Neutrophil (primary cell): ENCODE measurements at regions not wholly inside any gene's neighbourhood (a gene's known extent, or its start where the extent isn't known, plus 50 kb on each side); places are given as distances from the start of the nearest gene placed in this dataset.

Experiments used
- H3K27ac ChIP-seq: fragments of 200-600 bp; sonication (generic); 2 replicates; pipeline ENCODE4 v1.5.1; 2016; ENCODE audit warnings: mild to moderate bottlenecking, moderate library complexity
- H3K27me3 ChIP-seq: fragments of 200-600 bp; sonication (generic); 2 replicates; pipeline ENCODE4 v1.6.0; 2016; ENCODE audit warnings: mild to moderate bottlenecking
- H3K36me3 ChIP-seq: fragments of 200-600 bp; sonication (generic); 2 replicates; pipeline ENCODE4 v1.5.1; 2017
- H3K4me1 ChIP-seq, 2 experiments: fragments of 200-600 bp in 1 of 2; sonication (generic) in 1 of 2; 1 replicate in 1 of 2; 2 replicates in 1 of 2; pipeline versions ENCODE4 v1.5.1 to v1.6.1; 2013 to 2016; ENCODE audit warnings: low read depth in 1 of 2, low read length in 1 of 2, mild to moderate bottlenecking in 1 of 2, moderate library complexity in 1 of 2; ENCODE audit not compliant: control insufficient read depth in 1 of 2, insufficient read depth in 1 of 2
- H3K4me3 ChIP-seq, 2 experiments: fragments of 200-600 bp in 1 of 2; sonication (generic) in 1 of 2; 1 replicate in 1 of 2; 2 replicates in 1 of 2; pipeline ENCODE4 v1.5.1; 2013 to 2016; ENCODE audit warnings: low read depth in 1 of 2, low read length in 1 of 2, mild to moderate bottlenecking in 1 of 2, moderate library complexity in 1 of 2
- H3K9me3 ChIP-seq: fragments of 200-600 bp; sonication (generic); 2 replicates; pipeline ENCODE4 v1.5.1; 2016
- TF ChIP-seq, protein P1 (sequence below): fragments of 200-600 bp; sonication (generic); IDR thresholded peaks from 2 replicates; pipeline ENCODE4 v1.5.1; 2016; ENCODE audit warnings: antibody characterized with exemption

DNA sequence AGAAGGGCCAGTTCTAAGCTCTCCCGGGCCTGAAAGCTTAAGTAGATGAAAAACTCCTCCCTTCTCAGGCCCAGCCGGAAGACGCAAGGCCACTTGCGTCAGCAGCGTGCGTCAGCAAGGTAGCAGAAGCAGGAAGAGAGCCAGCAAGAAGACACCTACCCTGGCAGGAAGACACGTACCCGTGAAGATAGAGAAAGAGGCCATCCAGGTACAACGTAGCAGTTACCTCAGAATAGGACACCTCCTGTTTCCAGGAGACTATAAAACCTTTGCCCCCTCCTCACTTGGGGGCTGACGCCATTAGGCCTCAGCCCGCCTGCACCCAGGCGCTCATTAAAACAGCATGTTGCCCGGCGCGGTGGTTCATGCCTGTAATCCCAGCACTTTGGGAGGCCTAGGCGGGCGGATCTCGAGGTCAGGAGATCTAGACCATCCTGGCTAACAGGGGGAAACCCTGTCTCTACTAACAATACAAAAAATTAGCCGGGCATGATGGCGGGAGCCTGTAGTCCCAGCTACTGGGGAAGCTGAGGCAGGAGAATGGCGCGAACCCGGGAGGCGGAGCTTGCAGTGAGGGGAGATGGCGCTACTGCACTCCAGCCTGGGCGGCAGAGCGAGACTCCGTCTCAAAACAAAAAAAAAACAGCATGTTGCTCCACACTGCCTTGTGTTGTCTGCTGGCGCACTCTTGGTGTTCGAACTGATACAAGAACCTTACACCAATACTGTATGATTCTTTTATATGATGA, 242.7 kb upstream of the NWD2 start:
- Histone ChIP-seq H3K4me3 (no peak overlapping the region), H3K27me3 (no peaks in the 10 kb centered on the region), H3K9me3 (no peaks in the 10 kb centered on the region), H3K36me3 (no peaks in the 10 kb centered on the region), H3K4me1 (no peaks in the 10 kb centered on the region), H3K27ac (no peak overlapping the region)
- TF ChIP-seq, protein P1, sequence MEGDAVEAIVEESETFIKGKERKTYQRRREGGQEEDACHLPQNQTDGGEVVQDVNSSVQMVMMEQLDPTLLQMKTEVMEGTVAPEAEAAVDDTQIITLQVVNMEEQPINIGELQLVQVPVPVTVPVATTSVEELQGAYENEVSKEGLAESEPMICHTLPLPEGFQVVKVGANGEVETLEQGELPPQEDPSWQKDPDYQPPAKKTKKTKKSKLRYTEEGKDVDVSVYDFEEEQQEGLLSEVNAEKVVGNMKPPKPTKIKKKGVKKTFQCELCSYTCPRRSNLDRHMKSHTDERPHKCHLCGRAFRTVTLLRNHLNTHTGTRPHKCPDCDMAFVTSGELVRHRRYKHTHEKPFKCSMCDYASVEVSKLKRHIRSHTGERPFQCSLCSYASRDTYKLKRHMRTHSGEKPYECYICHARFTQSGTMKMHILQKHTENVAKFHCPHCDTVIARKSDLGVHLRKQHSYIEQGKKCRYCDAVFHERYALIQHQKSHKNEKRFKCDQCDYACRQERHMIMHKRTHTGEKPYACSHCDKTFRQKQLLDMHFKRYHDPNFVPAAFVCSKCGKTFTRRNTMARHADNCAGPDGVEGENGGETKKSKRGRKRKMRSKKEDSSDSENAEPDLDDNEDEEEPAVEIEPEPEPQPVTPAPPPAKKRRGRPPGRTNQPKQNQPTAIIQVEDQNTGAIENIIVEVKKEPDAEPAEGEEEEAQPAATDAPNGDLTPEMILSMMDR: no peak

DNA sequence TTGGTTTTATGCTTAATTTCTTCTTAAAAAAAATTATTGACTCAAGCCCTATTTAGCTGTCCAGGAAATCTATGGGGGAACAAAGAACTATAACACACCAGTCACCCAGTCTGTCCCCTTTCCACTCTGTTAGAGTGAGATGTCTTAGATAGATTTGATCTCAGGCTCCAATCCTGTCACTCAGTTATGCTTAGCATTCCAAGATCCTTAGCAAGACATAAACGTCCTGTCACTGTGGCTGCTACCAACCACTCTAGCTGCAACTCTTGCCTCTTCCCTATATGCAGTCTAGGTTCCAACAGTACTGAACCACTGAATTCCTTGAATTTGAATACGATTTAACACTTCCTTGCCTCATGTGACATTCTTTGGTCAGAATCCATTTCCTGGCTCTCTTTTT, 241.9 kb upstream of the NWD2 start:
- H3K9me3 ChIP-seq: no peaks in the 10 kb centered on the region
- no peaks in the 10 kb centered on the region for H3K4me1 ChIP-seq
- H3K27ac ChIP-seq: no peak overlapping the region
- no peaks in the 10 kb centered on the region for H3K36me3 ChIP-seq
- H3K27me3 ChIP-seq: no peaks in the 10 kb centered on the region
- TF ChIP-seq, protein P1: no peak
- no peak overlapping the region for H3K4me3 ChIP-seq

DNA sequence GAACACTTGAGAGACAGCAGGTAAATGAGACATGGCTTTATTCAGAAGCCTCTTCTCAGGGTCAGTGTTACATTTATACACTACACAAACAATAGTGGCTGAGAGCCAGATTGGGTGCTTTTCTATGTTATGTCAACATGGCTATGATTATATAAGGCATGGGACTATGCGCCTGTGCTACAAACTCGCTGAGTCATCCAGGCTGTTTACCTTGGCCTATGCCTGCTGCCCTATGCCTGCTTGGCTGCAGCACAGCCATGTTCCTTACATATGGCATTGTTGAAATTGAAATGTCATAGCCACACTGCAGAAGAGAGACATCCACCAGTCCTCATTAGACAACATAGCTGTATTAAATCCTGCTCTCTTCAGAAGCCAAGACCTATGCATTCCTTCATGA, 236.3 kb upstream of the NWD2 start:
- TF ChIP-seq, protein P1: no peak
- Histone ChIP-seq H3K27me3 (no peaks in the 10 kb centered on the region), H3K36me3 (no peaks in the 10 kb centered on the region), H3K27ac (no peak overlapping the region), H3K4me1 (no peaks in the 10 kb centered on the region), H3K9me3 (no peaks in the 10 kb centered on the region), H3K4me3 (no peak overlapping the region)

DNA sequence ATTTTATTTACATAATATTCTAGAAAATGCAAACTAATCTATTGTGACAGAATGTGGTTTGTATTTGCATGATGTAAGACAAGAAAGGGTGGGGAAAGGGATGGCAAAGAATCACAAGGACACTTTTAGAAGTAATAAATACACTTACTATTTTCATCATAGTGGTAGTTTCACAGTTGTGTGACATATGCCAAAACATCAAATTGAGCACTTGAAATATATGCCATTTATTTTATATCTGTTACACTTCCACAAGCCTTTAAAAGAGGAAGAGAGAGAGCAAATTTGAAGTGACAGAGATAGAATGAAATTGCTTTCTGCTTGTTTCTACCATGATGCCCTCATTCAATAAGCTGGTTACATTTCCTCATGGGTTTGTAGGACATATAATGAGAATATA, 230.0 kb upstream of the NWD2 start:
- Histone ChIP-seq H3K36me3 (no peaks in the 10 kb centered on the region), H3K27ac (no peak overlapping the region), H3K4me3 (no peak overlapping the region), H3K9me3 (no peaks in the 10 kb centered on the region), H3K27me3 (no peaks in the 10 kb centered on the region), H3K4me1 (no peaks in the 10 kb centered on the region)
- TF ChIP-seq, protein P1: no peak

DNA sequence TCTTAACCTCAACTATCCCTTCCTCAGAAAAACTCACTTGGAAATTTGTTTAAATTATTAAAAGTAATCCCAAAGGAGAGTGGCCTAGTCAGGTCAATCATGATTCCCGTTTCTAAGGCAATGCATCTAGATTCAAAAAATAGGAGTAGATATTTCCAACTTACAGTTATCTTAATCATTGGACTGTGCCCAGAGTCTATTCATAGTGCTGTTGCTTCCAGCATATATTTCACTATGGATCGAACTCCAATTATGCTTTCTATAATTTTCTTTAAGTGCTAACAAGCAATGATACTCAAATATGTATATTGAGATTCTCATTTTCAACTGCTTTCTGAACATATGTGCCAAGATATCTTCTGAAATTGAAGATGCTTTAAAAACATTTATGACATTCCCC, 229.2 kb upstream of the NWD2 start:
- Histone ChIP-seq H3K9me3 (no peaks in the 10 kb centered on the region), H3K36me3 (no peaks in the 10 kb centered on the region), H3K27me3 (no peaks in the 10 kb centered on the region), H3K27ac (no peak overlapping the region), H3K4me3 (no peak overlapping the region), H3K4me1 (no peaks in the 10 kb centered on the region)
- TF ChIP-seq, protein P1: no peak
